ENCODE measurements at regions not wholly inside any gene's neighbourhood (a gene's known extent, or its start where the extent isn't known, plus 50 kb on each side); places are given as distances from the start of the nearest gene placed in this dataset.
"Not testable (repeated sequence)": the region's sequence is repeated elsewhere in the genome, so short reads cannot be mapped to it uniquely, and the experiment has no call there.

GRCh38 chr14:89469210-89470198, 52.5 kb upstream of the FOXN3 start:
- Histone ChIP-seq H3K4me1 (replicated peaks) (no peaks in the 10 kb centered on the region), H3K4me3 (no peak overlapping the region), H3K27ac (no peak overlapping the region), H3K36me3 (no peaks in the 10 kb centered on the region), H3K9me3 (no peaks in the 10 kb centered on the region), H3K27me3 (replicated peaks; ENCODE audit: insufficient read depth) (no peaks in the 10 kb centered on the region)
- DNase-seq (ENCODE audit: low spot score): no peak
- 80% methylated on average over 18 of the region's 18 CpGs for WGBS
- intact Hi-C loops (cut with DNase I): no loop called here
- TF ChIP-seq CTCF (IDR thresholded peaks at IDR 0.05): no peak
- TF ChIP-seq POLR2AphosphoS5 (IDR thresholded peaks at IDR 0.05): no peak
- no peak for TF ChIP-seq POLR2A (IDR thresholded peaks at IDR 0.05)

GRCh38 chr14:89468566-89468965, 51.5 kb upstream of the FOXN3 start:
- Histone ChIP-seq H3K4me1 (replicated peaks) (no peaks in the 10 kb centered on the region), H3K36me3 (no peaks in the 10 kb centered on the region), H3K9me3 (no peaks in the 10 kb centered on the region), H3K27ac (no peak overlapping the region), H3K4me3 (no peak overlapping the region), H3K27me3 (replicated peaks; ENCODE audit: insufficient read depth) (no peaks in the 10 kb centered on the region)
- no peak for DNase-seq (ENCODE audit: low spot score)
- TF ChIP-seq POLR2AphosphoS5 (IDR thresholded peaks at IDR 0.05): no peak
- no peak for TF ChIP-seq POLR2A (IDR thresholded peaks at IDR 0.05)
- TF ChIP-seq CTCF (IDR thresholded peaks at IDR 0.05): no peak
- intact Hi-C loops (cut with DNase I): no loop called here
- 93% methylated on average over 6 of the region's 6 CpGs for WGBS

DNA sequence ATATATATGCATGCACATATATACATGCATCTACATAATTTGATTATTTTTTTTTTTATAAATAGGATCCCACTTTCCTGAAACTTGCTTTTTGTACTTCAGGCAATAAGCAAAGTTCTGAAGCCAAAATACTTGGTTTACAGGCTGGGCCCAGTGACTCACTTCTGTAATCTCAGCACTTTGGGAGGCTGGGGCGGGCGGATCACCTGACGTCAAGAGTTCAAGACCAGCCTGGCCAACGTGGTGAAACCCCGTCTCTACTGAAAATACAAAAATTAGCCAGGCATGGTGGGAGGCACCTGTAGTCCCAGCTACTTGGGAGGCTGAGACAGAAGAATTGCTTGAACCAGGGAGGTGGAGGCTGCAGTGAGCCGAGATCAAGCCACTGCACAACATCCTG, 51.0 kb upstream of the FOXN3 start:
- intact Hi-C loops (cut with DNase I); DNase-seq (ENCODE audit: low spot score); H3K27me3 ChIP-seq (replicated peaks; ENCODE audit: insufficient read depth); H3K4me1 ChIP-seq (replicated peaks); H3K27ac ChIP-seq; H3K4me3 ChIP-seq; H3K36me3 ChIP-seq; H3K9me3 ChIP-seq: not testable (repeated sequence)
- 94% methylated on average over 6 of the region's 6 CpGs for WGBS

- intact Hi-C loops (cut with DNase I): no loop called here
- DNase-seq (ENCODE audit: low spot score): no peak
- 59% methylated on average over 14 of the region's 14 CpGs for WGBS
- Histone ChIP-seq H3K27ac (no peak overlapping the region), H3K4me3 (no peak overlapping the region), H3K4me1 (replicated peaks) (no peaks in the 10 kb centered on the region), H3K36me3 (no peaks in the 10 kb centered on the region), H3K9me3 (no peaks in the 10 kb centered on the region), H3K27me3 (replicated peaks; ENCODE audit: insufficient read depth) (no peaks in the 10 kb centered on the region)
- TF ChIP-seq POLR2A (IDR thresholded peaks at IDR 0.05) (no peak), POLR2AphosphoS5 (IDR thresholded peaks at IDR 0.05) (no peak), CTCF (IDR thresholded peaks at IDR 0.05) (no peak)
Measured at GRCh38 chr14:89466944-89467343, 49.9 kb upstream of the FOXN3 start.

Small RNA genes lying in the stretch of these regions (small RNA-seq; reads per million reads assigned to genes)
- gene RF00019: 0 reads per million in 2 donors
- 0 reads per million in 2 donors for gene RN7SKP107
